T-helper 1 cell treated with Interleukin-12 subunit alpha and Interleukin-12 subunit beta and Interleukin-4 antibody, amounts not matched to agents 30 μg/mL and 1 μg/mL, for 36 hours (primary cell): ENCODE measurements at regions not wholly inside any gene's neighbourhood (a gene's known extent, or its start where the extent isn't known, plus 50 kb on each side); places are given as distances from the start of the nearest gene placed in this dataset.

Experiments used
- H3K27ac Mint-ChIP-seq: one replicate; pipeline ENCODE4 v1.8.0; 2021; ENCODE audit warnings: mild to moderate bottlenecking, mixed read lengths
- H3K27me3 Mint-ChIP-seq: one replicate; pipeline ENCODE4 v1.8.0; 2021; ENCODE audit warnings: low read depth, mixed read lengths
- H3K36me3 Mint-ChIP-seq: one replicate; pipeline ENCODE4 v1.8.0; 2021; ENCODE audit warnings: low read depth, mixed read lengths
- H3K4me1 Mint-ChIP-seq: one replicate; pipeline ENCODE4 v1.8.0; 2021; ENCODE audit warnings: low read depth, mixed read lengths
- H3K4me3 Mint-ChIP-seq: one replicate; pipeline ENCODE4 v1.8.0; 2021; ENCODE audit warnings: mild to moderate bottlenecking, moderate library complexity, mixed read lengths
- H3K9me3 Mint-ChIP-seq: one replicate; pipeline ENCODE4 v1.8.0; 2021; ENCODE audit warnings: mixed read lengths

GRCh38 chr15:66832664-66833063, 130.6 kb downstream of the SMAD6 start:
- H3K36me3 Mint-ChIP-seq, result no peaks in the 10 kb centered on the region
- no peaks in the 10 kb centered on the region for H3K27me3 Mint-ChIP-seq
- H3K9me3 Mint-ChIP-seq, result no peaks in the 10 kb centered on the region
- H3K4me3 Mint-ChIP-seq, result no peak overlapping the region
- H3K27ac Mint-ChIP-seq, result no peak overlapping the region
- H3K4me1 Mint-ChIP-seq, result no peaks in the 10 kb centered on the region

DNA sequence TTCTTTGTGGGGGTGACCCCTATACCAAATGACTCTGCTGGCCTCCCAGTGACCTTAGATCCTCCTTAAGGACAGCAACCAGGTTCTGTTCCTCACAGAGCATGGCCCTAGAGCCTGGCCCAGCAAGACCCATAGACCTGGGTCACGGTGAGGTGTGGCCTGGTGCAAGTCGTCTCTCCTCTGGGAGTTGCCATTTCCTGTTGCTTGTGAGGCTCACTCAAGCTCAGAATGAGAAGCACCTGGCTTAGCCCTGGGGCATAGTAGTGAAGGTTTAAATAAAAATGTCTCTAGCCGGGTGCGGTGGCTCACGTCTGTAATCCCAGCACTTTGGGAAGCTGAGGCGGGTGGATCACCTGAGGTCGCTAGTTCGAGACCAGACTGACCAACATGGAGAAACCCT, 131.3 kb downstream of the SMAD6 start:
- Mint-ChIP-seq H3K36me3 (no peaks in the 10 kb centered on the region), H3K27ac (no peak overlapping the region), H3K4me3 (no peak overlapping the region), H3K9me3 (no peaks in the 10 kb centered on the region), H3K27me3 (no peaks in the 10 kb centered on the region), H3K4me1 (no peaks in the 10 kb centered on the region)

DNA sequence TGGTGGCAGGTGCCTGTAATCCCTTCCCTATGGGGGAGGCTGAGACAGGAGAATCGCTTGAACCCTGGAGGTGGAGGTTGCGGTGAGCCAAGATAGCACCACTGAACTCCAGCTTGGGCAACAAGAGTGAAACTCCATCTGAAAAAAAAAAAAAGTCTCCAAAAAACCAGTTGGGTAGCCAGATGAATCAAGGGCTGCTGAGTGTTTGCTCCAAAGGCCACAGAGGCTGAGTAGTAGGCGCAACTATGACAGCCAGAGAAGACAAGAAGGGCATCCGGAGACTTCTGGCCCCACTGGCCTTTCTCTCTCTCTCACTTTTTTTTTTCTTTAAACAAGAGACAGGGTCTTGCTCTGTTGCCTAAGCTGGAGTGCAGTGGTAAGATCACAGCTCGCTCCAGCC, 131.8 kb downstream of the SMAD6 start:
- H3K27ac Mint-ChIP-seq, result no peak overlapping the region
- H3K36me3 Mint-ChIP-seq, result no peaks in the 10 kb centered on the region
- H3K9me3 Mint-ChIP-seq, result no peaks in the 10 kb centered on the region

GRCh38 chr15:66834881-66835878, 133.1 kb downstream of the SMAD6 start:
- no peaks in the 10 kb centered on the region for H3K9me3 Mint-ChIP-seq
- no peaks in the 10 kb centered on the region for H3K4me1 Mint-ChIP-seq
- no peaks in the 10 kb centered on the region for H3K36me3 Mint-ChIP-seq
- no peak overlapping the region for H3K4me3 Mint-ChIP-seq
- H3K27me3 Mint-ChIP-seq, result peaks cover 4% of the 10 kb centered on the region
- H3K27ac Mint-ChIP-seq, result no peak overlapping the region

More for the DNA sequence above, 131.8 kb downstream of the SMAD6 start:
- Mint-ChIP-seq H3K4me3 (no peak overlapping the region), H3K4me1 (no peaks in the 10 kb centered on the region), H3K27me3 (no peaks in the 10 kb centered on the region)

DNA sequence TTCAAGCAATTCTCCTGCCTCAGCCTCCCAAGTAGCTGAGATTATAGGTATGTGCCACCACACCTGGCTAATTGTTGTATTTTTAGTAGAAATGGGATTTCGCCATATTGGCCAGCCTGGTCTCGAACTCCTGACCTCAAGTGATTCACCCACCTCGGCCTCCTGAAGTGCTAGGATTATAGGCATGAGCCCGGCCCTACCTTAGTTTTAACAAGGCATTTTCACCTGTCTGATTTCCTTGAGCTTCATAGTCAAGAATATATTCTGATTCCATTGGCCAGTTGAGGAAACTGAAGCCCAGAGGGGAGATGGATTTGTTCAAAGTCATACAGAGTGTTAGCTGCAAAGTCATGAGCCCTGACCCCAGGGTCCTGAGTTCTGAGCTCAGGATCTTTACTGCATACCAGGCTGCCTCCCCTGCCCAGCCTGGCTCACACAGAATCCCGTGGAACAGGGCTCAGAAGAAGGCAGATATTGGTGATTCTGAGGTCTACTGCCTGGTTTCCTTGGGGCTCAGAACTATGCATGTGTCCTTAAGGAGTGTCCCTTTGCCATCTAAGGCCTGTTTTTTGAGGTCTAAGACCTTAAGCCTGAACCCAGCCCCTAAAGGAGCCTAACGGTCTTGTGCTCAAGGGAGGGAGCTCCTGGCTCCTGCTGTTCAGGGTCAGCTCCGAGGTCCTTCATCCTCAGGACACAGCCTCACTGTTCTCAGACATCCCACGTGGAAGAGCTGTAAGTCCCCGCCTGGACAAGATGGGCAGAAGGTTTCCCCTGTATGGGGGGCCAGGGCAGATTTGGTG, 134.4 kb downstream of the SMAD6 start:
- Mint-ChIP-seq H3K4me1 (no peaks in the 10 kb centered on the region), H3K27me3 (peaks cover 14% of the 10 kb centered on the region), H3K4me3 (no peak overlapping the region)

GRCh38 chr15:66838202-66838601, 136.2 kb downstream of the SMAD6 start:
- Mint-ChIP-seq H3K9me3 (no peaks in the 10 kb centered on the region), H3K27me3 (peaks cover 26% of the 10 kb centered on the region), H3K4me1 (peaks cover 2% of the 10 kb centered on the region), H3K36me3 (no peaks in the 10 kb centered on the region), H3K27ac (no peak overlapping the region), H3K4me3 (no peak overlapping the region)

More for the DNA sequence above, 134.4 kb downstream of the SMAD6 start:
- Mint-ChIP-seq H3K27ac (no peak overlapping the region), H3K9me3 (no peaks in the 10 kb centered on the region), H3K36me3 (no peaks in the 10 kb centered on the region)

DNA sequence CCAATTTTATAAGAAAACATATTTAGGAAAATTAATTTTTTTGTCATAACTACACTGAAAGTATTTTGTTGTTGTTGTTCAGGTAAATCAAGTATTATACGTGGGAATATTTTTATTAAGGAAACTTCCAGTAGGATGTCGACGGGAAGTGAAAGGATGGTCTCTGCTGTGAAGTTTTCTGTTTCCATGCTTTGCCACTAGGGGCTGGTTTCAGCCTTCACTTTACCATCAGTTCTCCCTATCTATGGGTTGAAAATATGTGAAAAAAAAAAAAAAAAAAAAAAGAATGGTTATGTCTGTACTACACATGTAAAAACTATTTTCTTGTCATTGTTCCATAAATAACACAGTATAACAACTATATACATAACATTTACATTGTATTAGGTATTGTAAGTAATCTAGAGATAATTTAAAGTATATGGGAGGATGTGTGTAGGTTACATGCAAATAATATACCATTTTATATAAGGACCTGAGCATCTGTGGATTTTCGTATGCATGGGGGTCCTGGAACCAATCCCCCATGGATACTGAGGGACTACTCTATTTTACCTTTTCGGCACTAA, 136.7 kb downstream of the SMAD6 start:
- H3K4me1 Mint-ChIP-seq, result peaks cover 2% of the 10 kb centered on the region
- no peaks in the 10 kb centered on the region for H3K9me3 Mint-ChIP-seq
- H3K27me3 Mint-ChIP-seq, result peaks cover 32% of the 10 kb centered on the region
- no peaks in the 10 kb centered on the region for H3K36me3 Mint-ChIP-seq
- H3K4me3 Mint-ChIP-seq, result no peak overlapping the region
- H3K27ac Mint-ChIP-seq, result no peak overlapping the region

GRCh38 chr15:66839506-66840112, 137.6 kb downstream of the SMAD6 start:
- H3K36me3 Mint-ChIP-seq, result no peaks in the 10 kb centered on the region
- H3K4me1 Mint-ChIP-seq, result peaks cover 2% of the 10 kb centered on the region
- H3K27me3 Mint-ChIP-seq, result peaks cover 40% of the 10 kb centered on the region
- H3K27ac Mint-ChIP-seq, result no peak overlapping the region
- H3K9me3 Mint-ChIP-seq, result no peaks in the 10 kb centered on the region
- H3K4me3 Mint-ChIP-seq, result no peak overlapping the region

DNA sequence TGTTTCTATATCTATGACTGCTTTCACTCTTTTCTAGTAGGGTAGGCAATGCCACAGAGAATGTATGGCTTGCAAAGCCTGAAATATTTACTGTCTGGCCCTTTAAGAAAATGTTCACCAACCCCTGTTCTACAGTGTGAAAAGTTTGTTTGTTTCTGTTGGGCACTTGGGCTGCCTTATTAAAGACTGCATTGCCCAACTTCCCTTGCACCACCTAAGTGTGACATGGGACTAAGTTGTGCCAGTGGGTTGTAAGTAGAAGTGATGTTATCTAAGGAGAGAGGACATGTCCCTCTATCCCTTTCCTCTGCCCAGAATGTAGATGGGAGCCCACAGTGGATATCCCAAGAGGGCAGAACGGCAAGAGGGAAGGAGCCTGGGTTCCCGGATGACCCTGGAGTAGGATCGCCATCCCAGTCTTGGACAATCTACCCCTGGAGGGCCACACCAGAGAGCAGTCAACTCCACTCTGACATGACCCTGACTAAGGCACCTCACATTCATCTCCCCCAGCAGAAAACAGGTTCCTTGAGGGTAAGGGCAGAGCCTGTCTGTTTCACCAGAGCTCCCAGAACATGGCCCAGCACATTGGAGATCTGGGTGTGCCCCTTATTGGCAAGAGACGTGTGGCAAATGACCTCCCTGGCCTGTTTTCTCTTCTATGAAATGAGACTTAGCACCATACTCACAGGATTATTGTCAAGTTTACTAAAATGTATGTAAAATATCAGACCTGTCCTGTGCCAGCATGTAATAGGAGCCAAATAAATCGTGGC, 138.8 kb downstream of the SMAD6 start:
- peaks cover 2% of the 10 kb centered on the region for H3K4me1 Mint-ChIP-seq
- no peak overlapping the region for H3K27ac Mint-ChIP-seq
- H3K9me3 Mint-ChIP-seq, result no peaks in the 10 kb centered on the region
- no peak overlapping the region for H3K4me3 Mint-ChIP-seq
- no peaks in the 10 kb centered on the region for H3K36me3 Mint-ChIP-seq
- H3K27me3 Mint-ChIP-seq, result peaks cover 49% of the 10 kb centered on the region

GRCh38 chr15:66841953-66842681, 140.1 kb downstream of the SMAD6 start:
- Mint-ChIP-seq H3K27me3 (peaks cover 52% of the 10 kb centered on the region), H3K4me3 (peak overlapping the region; percentile 1), H3K9me3 (no peaks in the 10 kb centered on the region), H3K36me3 (no peaks in the 10 kb centered on the region), H3K27ac (no peak overlapping the region), H3K4me1 (peaks cover 2% of the 10 kb centered on the region)

DNA sequence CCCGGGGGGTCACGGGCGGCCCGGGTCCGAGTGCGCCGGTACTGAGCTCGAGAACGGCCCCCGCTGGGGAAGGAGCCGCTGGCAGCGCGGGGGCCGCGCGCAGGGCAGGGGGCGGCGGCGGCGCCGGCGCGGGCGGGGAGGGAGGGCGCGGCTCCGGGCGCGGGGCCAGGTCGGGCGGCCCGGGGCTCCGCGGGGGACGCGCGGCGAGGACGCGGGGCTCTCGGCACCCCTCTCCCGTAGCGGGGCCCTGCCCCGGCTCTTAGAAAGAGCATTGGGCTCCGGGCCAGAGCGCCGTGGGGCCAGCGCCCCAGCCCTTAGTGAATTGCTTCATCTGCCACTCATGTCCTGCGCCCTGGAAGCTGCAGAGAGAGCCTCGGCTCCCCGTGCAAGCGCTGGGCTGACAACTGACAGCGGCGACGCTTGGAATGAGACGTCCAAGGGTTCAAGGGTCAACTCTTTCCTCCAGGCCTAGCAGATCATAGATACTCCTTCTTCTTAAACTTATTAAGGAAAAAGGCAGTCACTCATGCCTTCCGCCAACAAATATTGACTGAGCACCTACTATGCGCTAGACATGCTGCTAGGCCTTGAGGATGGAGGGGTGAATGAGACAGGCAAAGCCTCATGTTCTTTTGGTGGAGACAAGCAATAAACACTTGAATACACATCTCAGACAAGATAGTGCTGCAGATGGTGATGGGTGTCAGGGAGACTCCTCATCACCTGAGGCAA, 140.8 kb downstream of the SMAD6 start:
- H3K27ac Mint-ChIP-seq, result no peak overlapping the region
- peaks cover 54% of the 10 kb centered on the region for H3K27me3 Mint-ChIP-seq
- H3K4me1 Mint-ChIP-seq, result peaks cover 2% of the 10 kb centered on the region
- no peaks in the 10 kb centered on the region for H3K36me3 Mint-ChIP-seq
- H3K4me3 Mint-ChIP-seq, result no peak overlapping the region
- H3K9me3 Mint-ChIP-seq, result no peaks in the 10 kb centered on the region

DNA sequence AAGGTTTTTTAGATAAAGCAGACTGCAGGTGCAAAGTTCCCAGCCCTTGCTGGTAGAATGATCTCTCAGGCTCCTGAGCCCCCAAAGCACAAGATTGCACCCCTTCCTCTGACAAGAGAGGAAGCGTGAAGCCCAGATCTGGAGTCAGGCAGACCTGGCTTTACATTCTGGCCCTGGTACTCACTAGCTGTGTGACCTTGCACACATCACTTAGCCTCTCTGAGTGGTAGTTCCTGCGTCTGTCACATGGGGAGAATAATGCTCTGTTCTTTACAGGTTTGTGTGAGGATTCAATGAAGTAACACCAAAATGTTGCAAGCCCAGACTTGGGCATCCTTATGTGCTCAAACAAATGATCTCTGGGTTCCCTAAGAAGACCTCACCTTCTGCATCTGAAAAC, 141.5 kb downstream of the SMAD6 start:
- H3K27ac Mint-ChIP-seq, result no peak overlapping the region
- H3K4me3 Mint-ChIP-seq, result no peak overlapping the region
- peaks cover 58% of the 10 kb centered on the region for H3K27me3 Mint-ChIP-seq
- H3K4me1 Mint-ChIP-seq, result peaks cover 2% of the 10 kb centered on the region
- no peaks in the 10 kb centered on the region for H3K36me3 Mint-ChIP-seq
- no peaks in the 10 kb centered on the region for H3K9me3 Mint-ChIP-seq
